ENCODE measurements at regions not wholly inside any gene's neighbourhood (a gene's known extent, or its start where the extent isn't known, plus 50 kb on each side); places are given as distances from the start of the nearest gene placed in this dataset.

DNA sequence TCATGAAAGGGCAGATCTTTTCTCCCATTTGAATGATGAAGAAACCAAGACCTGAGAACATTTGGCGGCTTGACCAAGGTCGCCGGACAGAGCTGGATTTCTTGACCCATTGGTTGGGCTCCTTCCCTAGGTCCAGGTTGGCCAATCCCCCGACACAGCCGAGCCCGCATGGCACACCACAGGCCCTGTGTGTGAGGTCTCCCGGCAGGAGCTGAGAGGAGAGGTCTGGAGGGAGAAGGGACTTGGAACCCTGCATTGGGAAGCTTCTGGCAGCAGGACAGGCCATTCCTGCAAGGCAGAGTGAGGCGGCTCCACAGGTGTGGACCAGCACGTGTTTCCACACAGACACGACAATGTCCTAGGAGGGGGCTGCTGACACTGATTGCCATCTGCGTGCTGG, 98.6 kb upstream of the THY1 start:
- no peak for DNase-seq (ENCODE audit: low read depth, low spot score)

DNA sequence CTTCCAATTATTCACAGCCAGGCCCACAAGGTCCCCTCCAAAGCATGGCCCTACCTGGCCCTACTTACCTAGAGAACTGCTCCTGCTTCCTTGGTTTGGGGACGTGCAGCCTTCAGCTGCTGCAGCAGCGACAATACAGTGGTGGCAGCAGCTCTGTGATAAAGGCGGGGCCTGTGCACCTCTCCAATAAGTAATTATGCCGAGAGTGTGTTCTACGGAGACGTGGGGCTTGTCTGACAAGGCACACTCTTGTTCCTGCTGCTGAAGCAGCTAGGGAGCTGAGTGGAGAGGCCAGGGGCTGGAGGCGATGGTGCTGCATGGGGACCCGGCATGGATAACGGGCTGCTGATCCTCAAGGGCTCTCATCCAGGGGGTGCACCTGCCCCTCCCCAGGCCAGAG, 98.0 kb upstream of the THY1 start:
- no peak for DNase-seq (ENCODE audit: low read depth, low spot score)

DNA sequence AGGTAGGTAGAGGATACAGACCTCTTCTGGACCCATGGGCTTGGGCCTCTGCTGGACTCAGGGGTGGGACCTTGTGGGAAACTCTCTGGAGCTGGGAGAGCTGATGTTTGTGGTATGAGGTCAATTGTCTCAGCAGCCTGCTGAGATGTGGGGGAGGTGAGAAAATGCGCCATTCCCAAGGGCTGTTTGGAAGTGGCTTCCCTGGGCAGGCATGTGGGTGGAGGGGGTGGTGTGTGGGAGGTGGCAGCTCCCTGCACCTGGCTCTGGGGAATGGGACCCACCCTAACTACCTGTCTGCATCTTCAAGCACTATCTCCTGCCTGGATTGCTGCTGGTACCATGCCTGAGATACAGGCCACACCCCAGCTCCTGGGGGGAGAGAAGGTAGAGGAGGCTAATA, 97.4 kb upstream of the THY1 start:
- DNase-seq (ENCODE audit: low read depth, low spot score) = no peak

DNA sequence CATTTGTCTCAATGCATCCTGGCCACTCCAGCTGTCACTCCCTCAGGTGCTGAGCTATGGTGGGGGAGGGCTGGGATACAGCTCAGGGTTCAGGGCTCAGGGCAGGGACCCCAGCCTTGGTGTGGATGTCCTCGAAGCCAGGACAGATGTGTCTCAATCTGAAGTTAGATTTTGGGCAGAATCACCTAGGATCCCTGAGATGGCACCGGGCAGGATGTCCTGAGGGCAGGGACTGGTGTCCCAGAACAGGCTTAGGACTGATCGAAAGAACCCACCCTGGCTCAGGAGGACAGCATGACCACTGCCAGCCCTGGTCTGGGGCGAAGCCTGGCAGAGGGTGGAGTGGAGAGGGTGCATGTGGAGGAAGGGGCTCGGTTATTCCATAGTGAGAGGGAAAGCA, 96.8 kb upstream of the THY1 start:
- DNase-seq (ENCODE audit: low read depth, low spot score) = no peak

DNA sequence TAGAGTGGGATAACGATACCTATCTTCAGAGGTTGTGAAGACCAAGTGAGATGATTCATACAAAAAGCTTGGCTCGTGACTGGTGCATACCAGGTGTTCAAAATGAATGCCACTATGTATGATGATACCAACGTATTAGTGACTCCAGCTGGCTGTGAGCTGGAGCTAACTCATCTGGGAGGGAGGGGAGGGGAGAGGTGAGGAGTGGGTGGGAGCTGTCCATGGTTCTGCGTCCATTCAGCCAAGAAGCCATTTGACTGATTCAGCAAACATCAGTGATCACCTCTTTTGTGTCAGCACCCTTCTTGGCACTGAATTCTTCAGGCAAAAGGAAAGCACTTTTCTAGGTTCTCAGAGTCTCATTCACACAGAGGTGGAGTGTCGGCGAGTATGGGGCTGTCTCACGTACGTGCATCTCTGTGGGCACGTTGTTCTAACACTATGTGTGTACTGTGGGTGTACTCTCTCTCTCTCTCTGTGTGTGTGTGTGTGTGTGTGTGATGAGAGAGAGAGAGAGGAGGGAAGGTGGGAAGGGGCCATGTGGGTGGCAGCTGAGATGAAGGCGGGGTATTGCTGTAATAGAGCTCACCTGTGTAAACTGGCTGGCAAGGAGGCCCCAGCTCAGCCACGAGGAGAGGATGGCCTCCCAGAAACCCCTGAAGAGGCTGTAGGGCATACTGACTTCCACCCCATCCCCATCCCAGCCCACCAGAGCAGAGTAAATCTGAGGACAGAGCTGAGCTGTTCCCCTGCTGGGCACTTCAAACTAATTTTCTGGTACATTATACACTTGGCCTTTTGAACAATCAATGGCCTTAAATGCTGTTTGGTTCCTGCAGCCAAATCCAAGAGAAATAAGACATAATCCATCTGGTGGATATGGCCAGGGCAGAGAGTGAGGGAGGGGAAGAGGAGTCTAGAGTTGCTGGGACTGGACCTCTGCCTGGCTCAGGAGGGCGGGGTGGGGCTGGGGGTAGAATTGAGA, 96.1 kb upstream of the THY1 start:
- no peak for DNase-seq (ENCODE audit: low read depth, low spot score)

DNA sequence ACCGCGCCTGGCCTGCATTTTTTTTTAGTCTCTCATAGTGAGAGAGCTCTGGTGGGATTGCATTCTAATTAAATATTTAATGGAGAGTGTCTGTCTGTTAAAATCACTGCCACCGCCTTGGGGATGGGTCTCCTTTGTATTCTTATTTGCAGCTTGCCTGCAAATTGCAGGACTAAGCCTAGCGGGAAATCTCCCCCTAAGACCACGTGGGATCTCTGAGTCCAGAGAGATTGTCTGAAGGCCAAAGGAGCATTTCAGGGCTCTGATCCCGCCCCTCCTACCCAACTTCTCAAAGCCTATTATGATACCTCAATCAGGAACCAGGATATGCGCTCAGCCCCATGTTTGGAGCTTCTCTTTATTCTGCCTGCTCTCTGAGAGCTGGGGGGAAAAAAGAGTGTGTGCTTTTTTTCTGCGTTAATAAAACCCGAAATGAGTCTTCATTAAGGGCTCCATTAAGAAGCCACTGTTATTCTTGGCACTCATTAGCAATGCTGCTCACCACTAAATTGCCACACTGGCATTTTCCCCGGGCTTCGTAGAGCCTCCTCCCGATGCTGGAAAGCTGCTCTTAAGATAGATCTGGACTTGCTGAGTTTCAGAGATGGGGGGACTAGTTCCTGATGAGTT, 92.9 kb upstream of the THY1 start:
- no peak for DNase-seq (ENCODE audit: low read depth, low spot score)

DNA sequence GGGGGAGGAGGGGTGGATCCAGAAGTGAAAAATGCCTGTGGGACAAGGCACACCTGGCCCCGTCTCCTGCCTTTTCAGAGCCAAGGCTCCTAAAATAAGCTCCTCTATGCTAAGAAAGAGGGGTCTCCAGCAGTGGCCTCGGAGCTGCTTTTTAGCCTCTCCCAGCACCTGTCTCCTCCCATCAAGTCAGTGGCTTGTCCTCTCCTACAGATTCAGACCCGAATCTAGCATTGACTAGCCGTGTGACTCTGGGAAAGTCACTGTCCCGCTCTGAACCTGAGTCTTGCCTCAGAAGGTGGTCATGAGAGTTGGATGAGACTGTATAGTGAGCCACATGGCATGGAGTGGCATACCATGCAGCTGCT, 90.8 kb upstream of the THY1 start:
- no peak for DNase-seq (ENCODE audit: low read depth, low spot score)

DNA sequence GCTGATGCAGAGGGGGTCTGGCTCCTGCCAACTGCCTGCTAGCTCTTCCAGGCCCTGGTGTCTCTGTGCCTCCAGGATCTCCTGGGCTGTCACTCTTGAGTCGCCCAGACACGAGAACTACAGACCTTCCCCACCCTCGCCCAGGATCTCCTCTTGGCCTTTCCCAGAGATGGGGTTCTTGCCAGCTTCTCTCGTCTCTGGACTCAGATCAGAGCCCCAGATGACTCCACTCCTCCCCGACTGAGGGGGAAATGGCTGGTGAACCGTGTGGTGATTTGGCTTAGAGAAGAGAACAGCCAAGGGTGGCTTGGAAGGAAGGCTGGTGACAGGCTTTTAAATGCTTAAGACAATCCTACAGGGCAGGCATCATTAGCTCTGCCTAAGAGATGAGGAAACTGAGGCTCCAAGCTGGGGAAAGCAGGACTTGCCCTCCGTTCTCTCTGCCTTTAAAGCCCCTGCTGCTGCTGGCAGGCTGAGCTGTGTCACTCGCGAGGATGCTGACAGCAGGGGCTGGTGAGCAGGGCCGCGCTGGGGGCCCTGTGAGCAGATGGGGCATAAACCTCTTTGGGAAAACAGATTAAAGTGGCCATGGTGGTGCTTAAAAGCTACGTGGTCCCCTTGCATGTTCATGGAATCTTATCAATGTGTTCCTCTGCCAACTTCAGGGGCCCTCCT, 90.3 kb upstream of the THY1 start:
- DNase-seq (ENCODE audit: low read depth, low spot score) = no peak

DNA sequence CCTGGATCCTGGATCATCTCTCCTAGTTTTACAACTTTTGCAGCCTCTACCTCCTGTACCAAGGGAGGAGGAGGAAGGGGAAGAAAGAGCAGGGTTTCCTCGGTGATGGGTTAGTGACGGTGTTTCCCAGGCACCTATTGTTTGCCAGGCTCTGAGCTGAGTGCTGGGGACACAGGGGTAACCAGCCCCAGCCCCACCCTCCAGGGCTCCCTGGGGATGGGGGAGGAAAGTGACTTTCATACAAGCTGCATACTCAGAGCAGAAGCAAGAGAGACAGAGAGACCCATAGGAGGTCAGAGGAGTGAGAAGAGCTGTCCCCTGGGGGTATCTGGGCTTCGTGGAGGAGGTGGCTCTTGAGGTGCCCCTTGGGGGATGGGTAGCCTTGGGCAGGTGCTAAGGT, 89.4 kb upstream of the THY1 start:
- DNase-seq (ENCODE audit: low read depth, low spot score) = no peak

DNA sequence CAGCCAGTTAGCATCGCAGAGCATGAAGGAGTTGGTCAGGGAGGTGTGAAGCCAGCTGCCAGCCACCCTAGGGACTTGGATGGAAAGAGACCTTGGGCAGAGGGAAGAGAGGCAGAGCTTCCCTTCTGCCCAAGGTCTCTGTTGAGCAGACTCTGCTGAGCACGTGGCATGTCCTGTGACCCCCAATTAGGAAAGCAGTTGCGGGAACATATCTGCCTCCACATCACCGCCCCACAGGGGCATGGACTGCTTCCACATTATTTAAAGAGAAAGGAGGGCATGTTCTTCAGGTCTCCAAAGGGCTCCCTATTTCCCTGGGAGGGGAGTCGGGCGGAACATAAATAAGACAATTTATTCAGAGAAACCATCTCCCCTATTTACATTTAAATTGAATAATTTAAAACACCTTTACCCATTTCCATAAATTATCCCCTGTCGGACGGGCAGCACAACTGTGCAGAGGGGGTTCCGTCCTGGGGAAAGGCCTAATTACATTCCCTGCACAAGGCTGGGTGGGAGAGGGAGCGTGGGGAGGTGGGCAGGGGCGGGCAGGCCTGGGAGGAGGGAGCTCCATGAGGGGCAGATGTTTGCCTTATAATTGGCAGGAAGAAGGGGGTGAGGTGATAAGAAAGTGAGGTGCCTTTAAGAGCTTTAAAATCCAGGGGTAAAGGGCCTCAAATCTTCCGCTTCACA, 88.8 kb upstream of the THY1 start:
- DNase-seq (ENCODE audit: low read depth, low spot score) = no peak

DNA sequence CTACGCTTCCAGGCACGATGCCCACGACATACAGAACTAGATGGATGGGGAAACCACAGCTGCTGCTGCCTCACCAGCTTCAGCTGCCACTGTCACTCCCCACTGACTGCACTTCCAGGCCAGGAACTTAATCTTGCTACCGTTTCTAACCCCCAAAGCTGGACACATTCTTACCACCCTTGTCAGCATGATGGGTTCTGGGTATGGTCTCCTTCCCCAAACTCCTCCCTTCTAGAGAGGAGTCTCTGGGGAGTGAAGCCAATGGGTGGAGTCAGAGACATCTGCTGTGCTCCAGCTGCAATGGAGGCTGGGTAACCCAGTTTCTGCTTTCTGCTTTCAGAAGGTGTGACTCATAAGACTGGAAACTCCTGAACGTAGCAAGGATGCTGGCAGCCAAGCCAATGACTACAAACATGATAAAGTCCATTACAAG, 87.0 kb upstream of the THY1 start:
- no peak for DNase-seq (ENCODE audit: low read depth, low spot score)

DNA sequence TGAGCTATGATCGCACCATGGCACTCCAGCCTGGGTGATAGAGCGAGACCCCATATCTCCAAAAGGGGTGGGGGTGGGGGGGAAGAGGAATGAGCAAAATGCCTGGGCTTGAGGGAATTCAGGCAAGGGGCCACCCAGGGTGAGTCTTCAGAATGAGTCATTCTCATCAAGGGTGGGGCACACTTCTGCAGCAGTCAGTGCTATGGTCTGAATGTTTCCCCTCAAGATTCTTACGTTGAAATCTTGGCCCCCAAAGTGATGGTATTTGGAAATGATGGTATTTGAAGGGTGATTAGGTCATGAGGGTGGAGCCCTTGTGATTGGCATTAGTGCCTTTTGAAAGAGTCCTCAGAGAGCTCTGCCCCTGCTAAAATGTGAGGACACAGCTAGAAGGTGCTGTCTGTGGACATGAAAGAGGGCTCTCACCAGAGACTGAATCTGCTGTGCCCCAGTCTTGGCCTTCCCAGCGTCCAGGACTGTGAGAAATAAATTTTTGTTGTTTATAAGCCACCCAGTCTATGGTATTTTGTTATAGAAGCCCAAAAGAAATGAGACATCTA, 86.4 kb upstream of the THY1 start:
- no peak for DNase-seq (ENCODE audit: low read depth, low spot score)

DNA sequence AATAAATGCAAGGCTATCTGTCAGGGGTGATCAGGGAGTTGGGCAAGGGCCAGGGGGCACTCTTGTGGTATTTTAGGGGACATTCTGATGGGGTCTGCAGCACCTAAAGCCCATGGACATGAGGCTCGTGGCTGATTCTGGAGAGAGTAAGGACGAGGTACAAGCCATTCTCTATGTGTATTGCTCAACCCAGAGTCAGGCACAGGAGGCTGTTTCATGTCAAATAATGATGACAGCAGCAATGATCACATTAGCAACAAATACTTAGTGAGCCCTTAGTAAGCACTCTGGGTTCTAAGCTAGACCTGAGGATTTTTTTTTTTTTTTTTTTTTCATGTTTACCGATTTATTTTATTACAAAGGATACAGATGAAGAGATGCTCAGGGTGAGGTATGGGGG, 83.5 kb upstream of the THY1 start:
- DNase-seq (ENCODE audit: low read depth, low spot score) = no peak

DNA sequence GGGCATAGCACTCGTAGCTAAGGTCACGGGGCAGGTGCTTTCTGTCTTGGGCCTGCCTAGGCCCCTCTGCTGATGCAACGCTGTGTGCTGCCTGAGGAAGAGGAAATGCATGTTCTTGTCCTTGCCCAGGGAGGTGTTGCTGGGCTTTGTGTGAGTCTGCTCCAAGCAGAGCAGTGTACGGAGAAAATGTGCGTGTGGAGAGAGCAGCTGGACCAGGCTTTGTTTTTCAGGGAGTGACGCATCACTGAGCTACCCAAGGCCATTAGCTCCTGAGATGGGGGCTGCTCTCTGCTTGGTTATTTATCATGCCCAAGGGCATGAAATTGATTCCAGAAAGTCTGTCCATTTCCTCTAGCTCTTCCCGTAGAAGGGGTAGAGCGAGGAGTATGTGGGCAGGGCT, 82.9 kb upstream of the THY1 start:
- DNase-seq (ENCODE audit: low read depth, low spot score) = no peak

DNA sequence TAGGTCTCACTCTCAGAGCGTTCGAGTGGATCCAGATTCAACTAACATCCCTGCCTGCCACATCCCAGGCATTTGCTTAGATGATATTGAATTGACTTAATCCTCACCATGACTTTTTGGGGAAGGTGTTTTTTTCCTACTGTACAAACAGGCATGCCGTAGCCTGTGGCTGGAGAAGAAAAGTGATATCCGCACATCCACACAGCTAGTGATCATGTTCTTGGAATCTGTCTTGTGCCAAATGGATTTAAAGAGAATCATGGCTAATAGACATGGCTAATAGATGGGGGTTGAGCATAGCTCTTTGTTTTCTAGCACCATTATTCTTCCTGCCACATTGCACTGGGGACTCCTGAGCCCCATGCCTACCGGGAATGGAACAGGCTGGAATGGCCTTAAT, 82.1 kb upstream of the THY1 start:
- DNase-seq (ENCODE audit: low read depth, low spot score) = no peak

DNA sequence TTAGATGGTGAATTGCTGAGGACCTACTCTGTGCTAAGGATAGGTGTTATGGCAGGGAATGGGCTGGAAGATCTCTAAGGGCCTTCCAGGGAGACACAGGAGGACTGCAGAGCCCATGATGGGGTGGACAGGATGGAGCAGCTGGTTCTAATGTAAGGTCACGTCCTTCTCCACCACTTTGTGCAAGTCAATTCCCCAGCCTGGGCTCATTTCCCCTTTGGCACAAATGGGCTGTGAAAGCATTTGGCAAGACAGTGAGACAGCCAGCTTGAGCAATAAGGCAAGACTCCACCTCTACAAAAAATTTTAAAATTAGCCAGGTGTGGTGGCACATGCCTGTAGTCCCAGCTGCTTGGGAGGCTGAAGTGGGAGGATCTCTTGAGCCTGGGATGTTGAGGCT, 81.4 kb upstream of the THY1 start:
- no peak for DNase-seq (ENCODE audit: low read depth, low spot score)

DNA sequence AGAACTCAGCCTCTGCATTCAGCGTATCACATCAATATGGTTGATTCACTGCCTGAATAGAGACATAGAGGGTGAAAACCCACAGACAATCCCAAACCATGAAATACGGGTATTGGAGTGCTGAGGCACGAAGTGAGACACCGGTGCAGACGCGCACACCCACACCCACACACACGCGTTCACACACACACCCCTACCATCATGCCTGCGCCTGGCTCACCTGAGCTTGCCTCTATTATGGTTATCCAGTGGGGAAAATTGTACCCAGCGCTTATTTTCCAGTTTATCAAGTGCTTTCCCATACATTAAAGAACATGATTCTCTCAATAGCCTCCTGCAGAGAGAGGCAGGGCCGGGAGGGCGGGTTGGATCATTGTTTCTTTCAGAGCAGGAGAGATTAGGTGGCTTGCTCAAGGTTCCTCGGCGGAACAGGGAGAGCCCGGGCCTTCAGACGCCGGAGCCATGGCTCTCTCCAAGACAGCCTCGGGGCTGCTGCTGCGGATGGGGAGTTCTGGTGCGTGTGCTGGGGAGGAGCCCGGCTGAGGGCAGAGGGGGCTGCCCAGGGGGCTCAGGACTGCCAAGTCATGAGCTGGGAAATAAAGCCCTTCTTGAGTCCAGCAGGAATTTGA, 78.9 kb upstream of the THY1 start:
- no peak for DNase-seq (ENCODE audit: low read depth, low spot score)

DNA sequence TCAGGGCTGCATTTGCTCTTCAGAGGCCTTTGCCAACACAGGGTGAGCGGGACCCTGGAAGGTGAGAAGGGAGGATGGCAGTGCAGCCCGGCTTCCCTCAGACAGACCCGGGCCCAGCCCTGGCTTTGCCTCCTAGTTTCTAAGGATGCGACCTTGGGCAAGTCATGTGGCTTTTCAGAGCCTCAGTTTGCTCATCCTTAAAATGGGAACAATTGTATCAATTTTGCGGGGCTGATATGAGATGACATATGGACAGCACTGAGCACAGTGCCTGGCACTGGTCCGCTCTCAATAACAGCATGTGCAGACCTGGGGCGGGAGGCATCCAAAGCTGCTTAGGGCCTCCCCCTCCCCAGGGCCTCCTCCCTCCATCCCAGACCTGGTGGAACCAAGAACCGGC, 74.7 kb upstream of the THY1 start:
- DNase-seq (ENCODE audit: low read depth, low spot score) = no peak

DNA sequence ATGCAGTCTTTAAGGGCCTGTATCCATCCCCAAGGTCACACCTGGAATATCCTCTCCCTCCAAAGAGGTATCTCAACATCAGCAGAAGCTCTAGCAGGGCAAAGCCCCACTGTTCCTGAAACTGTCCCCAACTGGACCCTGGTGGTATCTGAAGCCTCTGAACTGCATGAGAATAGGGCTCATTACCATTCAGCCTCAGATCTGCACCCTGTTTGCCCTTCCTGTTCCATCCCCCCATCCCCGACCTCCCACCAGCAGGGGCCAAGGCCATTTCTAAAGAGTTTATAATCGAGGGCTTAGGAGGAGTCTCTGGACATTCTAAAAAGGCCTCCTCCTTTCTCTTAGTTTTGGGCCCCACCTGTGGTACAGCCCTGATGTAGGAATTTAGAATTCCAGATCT, 74.0 kb upstream of the THY1 start:
- DNase-seq (ENCODE audit: low read depth, low spot score) = no peak

DNA sequence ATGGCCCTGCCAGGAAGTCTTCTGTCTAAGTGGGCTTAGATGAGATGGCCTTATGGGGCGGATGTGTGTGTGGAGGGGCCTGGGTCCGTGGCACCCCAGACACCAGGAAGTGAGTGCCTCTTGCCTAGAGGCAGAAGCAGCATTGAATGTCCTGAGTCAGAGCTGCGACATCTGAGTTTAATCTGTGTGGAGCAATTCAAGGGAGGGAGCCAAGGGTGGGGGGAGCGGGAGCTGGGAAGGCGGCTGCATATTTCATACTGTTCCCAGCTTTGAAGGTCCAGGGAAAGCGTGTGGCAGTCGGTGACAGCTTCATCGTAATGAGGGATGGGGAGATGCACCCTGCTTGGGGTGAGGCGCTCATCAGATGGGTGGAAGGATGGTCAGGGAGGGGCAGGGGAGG, 73.5 kb upstream of the THY1 start:
- DNase-seq (ENCODE audit: low read depth, low spot score) = no peak

DNA sequence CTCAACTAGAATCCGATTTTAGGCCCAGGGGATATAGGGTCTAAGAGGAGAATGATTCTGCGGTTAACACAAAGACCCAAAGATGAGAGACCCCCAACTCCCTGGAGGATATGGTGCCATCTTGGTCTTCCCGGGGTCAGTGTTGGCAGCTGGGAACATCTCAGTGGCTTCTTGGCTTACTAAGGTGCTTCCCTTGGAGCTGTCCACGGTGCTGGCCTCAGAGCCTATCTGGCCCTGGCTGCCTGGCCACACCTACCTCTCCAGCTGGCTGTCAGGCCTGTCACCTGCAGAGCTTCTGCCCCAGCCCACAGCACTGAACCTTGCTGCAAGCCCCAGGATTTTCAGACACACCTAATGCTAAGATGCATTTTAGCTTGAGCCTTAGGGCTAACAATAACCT, 70.7 kb upstream of the THY1 start:
- no peak for DNase-seq (ENCODE audit: low read depth, low spot score)

All from activated naive CD8-positive, alpha-beta T cell treated with anti-CD3 and anti-CD28 coated beads, Interleukin-2, amount 50 U/mL, for 16 hours (primary cell).